GM19438 (cell line): ENCODE measurements at regions not wholly inside any gene's neighbourhood (a gene's known extent, or its start where the extent isn't known, plus 50 kb on each side); places are given as distances from the start of the nearest gene placed in this dataset.
"Not testable (repeated sequence)": the region's sequence is repeated elsewhere in the genome, so short reads cannot be mapped to it uniquely, and the experiment has no call there.

Source experiments
- ATAC-seq: cut with Tn5 transposase; IDR thresholded peaks from one replicate; pipeline ENCODE4 v1.9.1; 2021; ENCODE audit warnings: low read depth; ENCODE audit not compliant: unreplicated experiment

DNA sequence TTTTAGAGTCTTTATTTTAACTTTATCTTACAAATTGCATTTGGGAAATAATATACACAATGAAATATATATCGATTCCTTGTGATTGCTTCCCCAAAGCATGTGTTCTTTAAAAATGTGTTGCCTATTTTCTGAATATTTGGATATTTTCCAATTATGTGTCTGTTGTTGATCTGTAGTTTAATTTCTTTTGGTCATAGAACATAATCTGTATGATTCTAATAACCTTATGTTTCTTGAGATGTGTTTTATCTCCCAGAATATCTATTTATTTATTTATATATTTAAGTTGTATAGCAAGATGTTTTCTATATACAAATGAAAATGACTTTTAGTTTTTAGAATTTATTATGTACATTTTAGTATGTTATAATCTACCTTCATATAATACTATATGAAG, 710.8 kb upstream of the PCDH20 start:
- ATAC-seq: no peak

DNA sequence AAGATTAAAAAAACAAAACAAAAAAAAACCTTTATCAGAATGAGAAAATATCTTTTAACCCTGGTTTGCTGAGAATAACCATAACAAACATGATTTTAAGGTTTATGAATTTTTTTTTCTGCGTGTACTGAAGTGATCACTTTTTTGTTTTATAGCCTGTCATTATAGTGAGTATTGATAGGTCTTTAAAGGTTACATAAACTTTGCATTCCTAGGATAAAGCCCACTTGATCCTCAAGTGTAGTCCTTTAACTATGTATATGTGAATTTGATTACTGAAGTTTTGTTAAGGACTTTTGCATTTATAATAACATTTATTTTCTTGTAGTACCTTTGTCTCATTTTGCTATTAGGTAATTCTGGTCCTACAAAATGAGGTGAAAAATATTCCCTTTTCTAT, 709.8 kb upstream of the PCDH20 start:
- no peak for ATAC-seq

DNA sequence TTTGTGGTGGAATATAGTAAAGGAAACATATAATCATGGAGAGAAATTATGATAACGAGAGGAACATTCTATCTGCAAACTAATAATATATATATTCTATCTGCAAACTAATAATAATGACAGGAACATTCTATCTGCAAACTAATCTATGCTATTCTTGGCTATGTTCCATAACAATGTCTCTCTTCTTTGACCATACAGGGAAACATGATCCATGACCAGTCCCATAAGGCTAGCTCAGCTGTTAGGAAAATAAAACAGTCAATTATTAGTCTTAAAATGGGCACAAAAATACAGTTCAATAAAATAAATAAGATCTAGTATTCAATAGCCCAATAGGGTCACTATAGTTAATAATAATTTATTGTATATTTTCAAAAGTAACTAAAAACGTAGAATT, 707.8 kb upstream of the PCDH20 start:
- ATAC-seq: no peak

DNA sequence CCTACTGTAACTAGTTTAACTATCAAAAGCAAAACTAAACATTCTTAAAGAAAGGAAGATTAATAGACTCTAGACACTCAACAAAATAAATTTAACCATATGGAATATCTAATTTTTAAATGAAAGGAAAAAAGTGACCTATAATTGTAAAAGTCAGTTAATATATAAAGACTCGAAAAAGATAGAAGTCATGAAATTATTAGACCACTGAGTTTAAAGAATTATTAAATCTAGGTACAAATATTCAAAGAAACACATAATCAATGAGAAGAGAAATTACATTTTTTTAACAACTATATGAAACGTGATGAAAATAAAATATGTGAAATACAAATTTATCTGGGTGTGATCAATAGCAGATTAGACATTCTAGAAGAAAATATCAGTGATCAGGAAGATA, 706.8 kb upstream of the PCDH20 start:
- no peak for ATAC-seq

DNA sequence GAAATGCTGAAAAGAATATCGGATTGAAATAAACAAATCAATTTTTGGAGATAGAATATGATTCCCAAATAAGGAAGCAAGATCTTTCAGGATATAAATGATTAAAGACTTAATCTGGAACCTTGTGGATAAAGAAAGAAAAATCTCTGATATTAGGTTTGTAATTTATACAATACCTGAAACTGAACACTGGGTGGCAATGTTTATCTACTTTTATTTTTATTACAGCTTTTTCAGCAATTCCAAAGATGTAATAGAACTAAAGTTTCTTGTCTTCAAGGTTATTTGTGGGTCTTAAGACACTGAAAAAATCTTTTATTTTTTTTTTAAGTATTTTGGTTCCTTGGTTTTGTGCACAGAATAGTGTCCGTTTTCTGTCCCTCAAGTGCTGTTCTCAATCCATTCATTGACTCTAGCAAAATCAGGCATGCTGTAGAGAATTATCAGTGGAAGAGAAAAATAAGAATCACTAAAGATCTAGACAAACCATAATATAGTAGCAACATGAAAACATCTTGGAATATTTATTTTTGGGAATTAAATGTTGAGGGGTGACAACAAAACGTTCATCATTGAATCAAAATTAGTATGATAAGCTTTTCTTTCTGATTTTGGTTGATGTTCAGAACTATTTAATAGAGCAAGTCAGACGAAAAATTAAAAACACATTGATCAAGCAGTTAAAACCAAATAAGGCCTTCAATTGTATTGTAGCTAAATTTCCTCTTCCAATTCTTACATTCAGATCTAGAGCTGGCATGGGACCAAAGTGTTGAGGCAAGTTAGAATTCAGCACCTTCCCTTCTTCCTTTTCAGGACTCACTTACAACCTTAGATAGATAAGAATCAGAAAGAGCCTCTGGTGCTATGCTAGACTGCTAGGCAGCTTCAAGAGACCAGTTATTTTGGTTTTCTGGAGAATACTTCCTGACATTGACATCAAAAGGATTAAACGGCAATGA, 704.4 kb upstream of the PCDH20 start:
- ATAC-seq: no peak

DNA sequence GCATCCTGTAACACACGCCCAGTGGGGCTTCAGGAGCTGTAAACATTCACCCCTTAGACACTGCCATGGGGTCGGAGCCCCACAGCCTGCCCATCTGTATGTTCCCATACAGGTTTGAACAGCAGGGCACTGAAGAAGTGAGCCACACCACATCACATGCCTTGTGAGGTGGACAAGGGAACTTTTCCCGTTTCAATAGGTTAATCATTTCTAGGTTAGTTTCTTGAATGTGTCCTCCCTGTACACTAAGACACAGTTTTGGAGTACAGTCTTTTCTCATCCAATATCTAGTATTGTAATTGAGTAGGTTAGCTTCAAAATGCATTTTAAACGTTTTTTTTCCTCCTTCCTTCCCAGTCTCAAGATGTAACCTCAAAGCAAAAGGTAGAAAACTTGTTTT, 700.2 kb upstream of the PCDH20 start:
- ATAC-seq: no peak

DNA sequence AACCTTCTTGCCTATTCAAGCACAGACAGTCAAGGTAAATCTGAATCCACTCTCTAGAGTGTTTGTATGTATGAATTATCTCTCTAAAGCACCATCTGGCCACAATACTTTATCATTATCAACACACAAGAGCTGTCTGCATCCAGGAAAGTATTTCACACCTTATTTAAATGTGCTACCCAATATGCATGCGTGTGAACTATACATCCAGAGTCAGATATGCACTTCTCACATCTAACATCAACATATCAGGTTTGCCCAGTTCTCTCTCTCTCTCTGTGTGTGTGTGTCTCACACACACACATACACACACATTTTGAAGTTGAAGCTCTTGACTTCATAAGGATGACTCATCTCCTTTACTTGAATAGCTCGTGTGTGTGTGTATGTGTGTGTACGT, 697.5 kb upstream of the PCDH20 start:
- no peak for ATAC-seq

DNA sequence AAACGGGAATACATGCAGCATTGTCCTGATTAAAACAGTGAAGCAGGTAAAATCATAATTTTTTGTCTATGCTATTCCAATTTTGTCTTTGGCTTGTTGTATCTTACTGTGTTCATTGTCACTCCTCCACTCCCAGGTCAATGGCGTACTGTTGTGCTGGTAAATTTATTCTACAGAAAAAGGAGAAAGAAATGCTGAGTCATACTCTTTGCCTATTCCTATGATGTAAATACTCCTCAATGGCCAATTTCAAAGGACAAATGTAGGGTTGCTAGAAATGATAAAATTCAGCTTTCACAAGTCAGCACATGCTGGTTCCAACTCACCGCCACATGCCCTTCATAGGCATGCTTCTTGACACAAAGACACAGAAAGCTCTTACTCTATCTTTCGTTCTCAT, 694.4 kb upstream of the PCDH20 start:
- no peak for ATAC-seq

DNA sequence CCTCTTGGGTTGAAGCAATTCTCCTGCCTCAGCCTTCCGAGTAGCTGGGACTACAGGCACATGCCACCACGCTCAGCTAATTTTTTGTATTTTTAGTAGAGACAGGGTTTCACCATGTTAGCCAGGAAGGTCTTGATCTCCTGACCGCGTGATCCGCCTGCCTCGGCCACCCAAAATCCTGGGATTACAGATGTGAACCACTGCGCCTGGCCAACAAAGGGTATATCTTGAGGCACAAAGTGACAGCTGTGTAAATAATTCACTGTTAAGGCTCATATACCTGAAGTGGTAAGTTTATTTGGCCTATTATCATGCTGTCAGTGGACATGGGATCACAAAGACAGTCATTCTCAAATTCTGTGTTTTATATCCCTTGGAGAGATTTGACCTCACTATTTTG, 688.5 kb upstream of the PCDH20 start:
- not testable (repeated sequence) for ATAC-seq

DNA sequence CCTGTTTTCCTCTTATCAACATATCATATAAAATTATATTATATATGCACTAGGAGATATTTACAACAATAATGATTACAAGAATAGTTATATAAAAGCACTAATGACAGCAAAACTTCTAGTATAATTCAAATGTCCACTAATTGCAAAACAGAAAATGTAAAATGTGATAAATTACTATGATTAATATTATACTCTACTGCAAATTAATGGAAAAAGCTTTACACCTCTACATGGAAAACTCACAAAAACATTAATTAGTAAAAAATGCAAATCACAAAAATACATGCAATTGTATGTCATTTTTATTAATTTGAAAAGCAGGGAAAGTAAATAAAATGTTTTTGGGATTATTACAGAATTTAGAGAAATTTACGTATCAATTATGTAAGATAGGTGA, 681.0 kb upstream of the PCDH20 start:
- ATAC-seq: no peak

DNA sequence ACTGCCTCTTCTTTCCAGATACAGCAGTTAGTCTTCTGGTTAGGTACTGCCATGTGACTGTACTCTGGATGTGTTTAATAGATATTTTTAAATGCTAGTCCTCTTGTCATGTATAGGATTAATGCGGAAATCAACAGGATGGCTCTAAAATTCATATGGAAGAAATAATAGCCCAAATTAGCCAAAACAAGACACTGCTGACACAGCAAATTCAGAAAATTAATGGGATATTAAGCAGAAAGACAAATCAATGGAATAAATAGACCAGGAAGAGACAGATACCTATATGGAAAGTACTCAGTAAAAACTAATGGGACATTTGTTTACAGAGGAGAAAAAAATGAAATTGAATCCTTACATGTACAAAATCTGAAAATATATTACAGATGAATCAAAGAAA, 679.3 kb upstream of the PCDH20 start:
- no peak for ATAC-seq

DNA sequence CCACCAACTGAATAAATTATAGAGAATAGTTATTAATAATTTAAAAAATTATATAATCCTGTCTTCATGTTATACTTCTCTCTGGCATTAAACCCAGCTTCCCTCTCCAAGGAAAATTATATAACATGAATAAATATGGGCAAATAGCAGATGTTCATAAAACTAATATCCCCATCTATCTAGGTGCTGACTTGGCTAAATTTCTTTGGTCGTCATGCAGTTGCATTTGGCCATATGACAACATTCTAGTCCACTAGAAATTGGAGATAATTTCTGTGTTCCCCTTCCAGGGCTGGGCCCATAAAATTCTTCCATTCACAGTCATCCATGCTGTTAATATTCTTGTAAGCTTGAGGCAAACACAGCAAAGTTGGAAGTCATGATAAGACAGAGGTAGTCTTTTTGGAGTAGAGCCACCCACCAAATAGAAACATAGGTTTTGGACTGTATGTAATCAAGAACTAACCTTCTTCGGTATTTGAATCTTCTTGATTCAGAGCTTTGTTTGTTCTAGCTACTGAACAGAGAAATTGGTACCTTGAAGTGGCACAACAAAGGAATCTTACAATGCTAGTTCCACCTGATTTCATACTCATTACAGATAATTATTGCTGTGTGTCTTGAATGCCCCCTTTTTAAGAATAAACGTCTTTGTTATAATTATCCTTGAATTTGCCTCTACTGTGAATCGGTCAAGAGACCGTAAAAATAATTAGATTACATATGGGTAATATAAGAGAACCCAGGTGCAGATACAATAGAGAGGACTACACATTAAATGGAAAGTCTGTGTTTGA, 678.5 kb upstream of the PCDH20 start:
- no peak for ATAC-seq

DNA sequence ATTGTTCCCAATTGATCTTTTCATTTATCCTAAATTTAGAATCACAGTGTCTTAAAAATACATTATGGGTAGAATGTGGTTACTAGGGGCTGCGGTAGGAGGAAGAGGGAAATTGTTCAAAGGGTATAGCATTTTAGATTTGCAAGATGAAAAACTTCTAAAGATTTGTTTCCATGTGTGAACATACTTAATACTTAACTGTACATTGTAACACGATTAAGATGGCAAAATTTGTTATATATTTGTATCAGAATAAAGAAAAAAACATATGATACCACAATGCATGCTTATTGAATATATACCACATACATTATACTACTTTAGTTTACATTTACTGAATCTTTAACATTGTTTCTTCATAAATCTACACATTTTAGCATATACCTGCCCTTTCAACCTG, 677.3 kb upstream of the PCDH20 start:
- no peak for ATAC-seq

DNA sequence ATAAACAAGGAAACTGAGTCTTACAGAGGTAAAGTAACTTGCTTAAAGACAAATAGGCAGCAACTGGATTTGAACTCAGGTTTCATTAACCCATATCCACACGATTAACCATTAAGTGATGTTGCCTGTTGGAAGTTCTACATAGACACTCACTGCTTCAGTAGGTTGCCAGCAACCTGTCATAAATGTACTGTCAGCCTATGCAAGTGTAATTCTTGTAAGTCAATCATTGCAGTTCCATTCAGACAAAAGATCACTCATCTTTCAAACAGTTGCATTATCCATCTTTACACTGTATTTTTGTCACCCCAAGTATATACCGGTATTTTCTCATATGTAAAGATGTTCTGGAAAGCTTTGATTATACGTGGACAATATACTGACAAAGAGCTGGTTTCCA, 676.9 kb upstream of the PCDH20 start:
- ATAC-seq: no peak

DNA sequence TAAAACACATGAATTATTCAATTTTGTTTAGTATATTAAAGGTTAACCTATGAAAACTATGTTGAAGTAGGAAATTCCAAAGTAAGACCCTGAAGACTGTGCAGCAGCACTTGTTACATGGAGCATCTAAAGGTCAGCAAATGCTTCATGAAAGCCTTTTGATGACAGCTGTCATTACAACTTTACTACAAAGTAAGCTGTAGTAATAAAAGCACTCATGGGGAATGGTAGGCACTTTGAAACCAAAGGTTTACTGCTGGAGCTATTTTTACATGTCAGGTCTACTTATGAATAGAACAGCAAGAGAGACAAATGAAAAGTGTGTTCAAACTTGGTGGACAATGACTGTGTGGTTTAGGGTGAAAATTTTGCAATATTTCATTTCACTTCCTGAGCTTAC, 672.5 kb upstream of the PCDH20 start:
- no peak for ATAC-seq

DNA sequence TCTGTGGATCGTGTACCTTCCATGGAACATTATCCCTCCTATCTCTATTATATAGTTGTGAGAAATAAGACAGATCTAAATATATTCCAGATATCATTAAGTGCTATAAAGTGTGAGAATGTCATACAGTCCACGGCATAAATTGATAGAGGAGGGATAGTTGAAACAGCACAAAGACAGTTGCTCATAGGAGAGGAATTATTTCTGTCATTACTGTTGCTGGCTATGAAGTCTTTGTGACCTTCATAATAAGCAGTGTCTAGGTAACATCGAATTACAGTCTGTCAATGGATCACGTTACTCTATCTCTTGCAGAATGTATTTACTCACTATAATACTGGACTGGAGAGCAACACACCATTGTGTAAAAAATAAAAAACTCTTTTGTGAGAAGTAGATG, 671.5 kb upstream of the PCDH20 start:
- no peak for ATAC-seq

DNA sequence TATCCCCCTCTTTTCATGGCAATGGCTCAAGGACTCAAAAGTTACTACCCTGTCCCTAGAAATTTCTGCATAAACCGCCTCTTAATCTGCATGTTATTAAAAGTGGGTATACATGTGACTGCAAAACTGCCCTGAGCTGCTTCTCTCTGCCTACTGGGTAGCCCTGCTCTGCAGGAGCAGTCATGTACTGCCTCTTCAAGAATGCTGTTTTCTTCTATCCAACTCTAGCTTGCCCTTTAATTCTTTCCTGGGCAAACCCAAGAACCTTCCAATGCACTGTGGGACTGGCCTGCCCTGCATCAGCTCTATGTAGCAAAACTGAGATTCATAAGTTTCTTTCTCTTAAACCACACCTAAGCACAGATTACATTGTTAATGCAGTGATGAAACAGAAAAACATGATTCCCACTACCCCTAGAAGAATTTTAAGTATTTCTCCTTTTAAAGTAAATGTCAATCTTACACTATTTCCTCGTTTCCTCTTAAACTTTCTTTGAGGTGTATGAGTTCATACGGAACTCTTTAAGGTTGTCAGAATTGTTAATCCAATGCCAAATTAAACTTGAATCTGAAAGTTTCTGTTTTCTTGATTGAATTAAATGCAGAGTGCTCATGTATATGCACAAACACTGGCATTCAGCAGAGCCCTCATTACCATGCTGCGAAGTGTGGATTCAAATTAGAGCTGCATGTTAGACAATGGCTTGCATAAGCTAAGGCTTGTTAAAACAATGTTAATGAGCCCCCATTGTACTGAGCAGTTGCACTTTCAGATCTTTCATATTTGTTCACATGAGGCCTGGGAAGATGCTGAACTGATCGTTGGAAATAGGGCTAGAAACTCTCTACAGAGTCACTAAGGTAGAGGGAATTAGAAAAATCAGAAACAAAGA, 669.9 kb upstream of the PCDH20 start:
- ATAC-seq: no peak

DNA sequence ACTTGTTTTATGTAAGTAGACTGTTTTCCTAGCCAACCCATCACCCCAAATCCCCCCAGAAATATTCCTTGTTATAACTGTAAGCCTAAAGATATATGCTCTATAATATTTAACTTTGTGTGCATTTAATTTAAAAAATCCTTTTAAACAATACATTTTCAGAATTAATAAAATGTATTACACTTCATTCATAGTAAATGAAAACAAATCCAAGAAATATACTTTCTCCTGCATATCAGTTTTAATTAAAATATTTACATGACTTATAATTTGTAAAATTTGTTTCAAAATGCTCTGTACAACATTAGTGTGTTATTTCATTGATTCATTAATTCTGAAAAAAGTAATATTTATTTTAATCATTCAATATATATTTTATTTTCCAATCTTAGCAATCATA, 669.1 kb upstream of the PCDH20 start:
- ATAC-seq: no peak

DNA sequence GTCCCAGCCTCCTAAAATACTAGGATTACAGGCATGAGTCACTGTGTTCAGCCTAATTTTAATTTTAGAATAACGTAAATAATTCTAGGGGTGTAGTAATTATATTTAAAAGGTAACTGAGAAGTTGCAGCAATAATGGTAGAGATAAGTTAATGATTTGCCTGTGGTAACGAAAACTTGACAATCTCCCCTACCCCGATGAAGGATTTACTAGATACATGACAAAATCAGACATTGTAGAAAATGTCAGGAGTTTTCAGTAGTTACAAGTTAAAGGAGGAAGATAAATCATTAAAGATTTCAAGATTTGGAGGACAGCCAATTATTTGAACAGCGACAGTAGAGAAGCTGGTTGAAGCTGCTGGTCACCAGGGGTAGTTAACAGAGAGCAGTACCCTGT, 652.2 kb upstream of the PCDH20 start:
- no peak for ATAC-seq

DNA sequence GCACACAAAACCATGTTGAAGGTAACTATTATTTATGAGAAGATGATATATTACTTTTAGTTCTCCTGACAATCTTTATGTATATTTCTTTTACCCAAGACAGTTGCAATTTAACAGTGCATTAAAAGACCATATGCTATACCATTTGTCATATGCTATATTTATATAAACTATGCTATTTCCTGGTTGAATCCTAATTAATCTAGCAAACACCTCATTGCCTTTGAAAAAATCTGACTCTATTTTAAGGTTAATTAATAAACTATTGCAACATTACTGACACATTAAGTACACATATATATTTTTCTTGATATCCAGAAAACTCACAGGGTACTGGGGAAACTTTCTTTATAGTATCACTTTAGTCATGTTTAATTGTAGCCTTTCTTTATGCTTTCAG, 649.4 kb upstream of the PCDH20 start:
- ATAC-seq: no peak

DNA sequence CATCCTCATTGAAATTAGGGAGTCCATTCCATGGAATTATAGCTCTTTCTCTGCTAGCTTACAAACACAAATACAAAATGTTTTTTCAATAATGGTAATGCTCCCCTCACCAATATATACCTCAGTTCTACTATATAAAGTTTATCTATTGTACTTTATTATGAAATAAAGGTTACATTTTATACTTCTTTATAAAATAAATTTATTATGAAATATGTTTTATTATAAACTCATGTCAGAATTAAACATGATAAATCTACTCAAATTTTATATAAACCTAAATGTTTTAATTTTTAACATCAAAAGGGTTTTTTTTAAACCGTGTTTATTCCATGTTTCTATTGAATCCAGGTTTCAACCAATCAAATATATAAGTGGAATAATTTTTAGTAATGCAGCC, 646.1 kb upstream of the PCDH20 start:
- no peak for ATAC-seq
